ENCODE measurements at regions not wholly inside any gene's neighbourhood (a gene's known extent, or its start where the extent isn't known, plus 50 kb on each side); places are given as distances from the start of the nearest gene placed in this dataset.
"Not testable (repeated sequence)": the region's sequence is repeated elsewhere in the genome, so short reads cannot be mapped to it uniquely, and the experiment has no call there.

DNA sequence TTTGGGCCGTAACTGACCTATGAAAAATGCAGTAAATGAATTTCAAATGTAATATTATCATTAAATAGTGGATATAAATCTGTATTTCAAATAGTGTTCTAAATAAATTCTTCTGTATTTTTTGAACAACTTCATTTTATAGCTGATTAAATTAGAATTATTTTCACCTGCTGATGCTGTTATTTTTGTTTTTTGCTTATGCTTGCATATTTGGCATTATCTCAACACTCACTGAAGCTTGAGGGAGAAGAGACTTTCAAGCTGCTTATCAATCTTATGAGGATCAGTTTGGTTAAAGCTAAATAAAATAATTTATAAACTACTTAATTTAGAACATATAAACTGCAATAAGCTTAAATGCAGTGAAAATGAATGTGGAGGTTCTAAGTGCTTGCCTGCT lies 251.3 kb upstream of the PCDH9 start:
- DNase-seq, result no peak

DNA sequence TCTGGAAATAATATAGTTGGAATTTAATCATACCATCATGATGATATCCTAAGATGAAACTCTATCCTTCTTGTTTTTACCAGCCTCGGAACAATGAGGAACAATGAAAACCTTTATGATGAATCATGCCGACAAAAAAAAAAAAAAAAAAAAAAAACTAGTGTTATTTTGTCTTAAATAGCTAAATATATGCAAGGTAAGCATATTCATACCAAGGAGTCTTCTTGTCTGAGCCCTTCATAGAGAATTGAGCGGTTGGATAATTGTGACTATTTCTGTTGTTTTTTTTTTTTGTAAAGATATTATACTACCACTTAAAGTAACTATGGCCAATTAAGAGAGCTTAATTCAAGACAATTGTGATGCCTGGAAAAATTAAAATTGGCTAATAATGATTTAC lies 244.0 kb upstream of the PCDH9 start:
- DNase-seq, result no peak

DNA sequence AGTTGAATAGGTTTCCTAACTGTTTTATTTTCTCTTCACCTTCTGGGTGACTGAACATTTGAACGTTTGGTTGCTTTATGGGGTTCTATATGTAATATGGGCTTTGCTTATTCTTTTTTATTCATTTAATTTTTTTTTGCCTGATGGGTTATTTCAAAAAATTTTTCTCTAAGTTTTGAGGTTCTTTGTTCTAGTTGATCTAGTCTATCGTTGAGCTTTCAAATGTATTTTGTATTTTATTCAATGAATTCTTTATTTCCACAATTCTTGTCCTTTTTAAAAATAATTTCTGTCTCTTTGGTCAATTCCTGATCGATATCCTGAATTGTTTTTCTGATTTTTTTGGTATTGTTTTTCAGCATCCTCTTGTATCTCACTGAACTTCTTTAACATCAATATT lies 239.5 kb upstream of the PCDH9 start:
- no peak for DNase-seq

DNA sequence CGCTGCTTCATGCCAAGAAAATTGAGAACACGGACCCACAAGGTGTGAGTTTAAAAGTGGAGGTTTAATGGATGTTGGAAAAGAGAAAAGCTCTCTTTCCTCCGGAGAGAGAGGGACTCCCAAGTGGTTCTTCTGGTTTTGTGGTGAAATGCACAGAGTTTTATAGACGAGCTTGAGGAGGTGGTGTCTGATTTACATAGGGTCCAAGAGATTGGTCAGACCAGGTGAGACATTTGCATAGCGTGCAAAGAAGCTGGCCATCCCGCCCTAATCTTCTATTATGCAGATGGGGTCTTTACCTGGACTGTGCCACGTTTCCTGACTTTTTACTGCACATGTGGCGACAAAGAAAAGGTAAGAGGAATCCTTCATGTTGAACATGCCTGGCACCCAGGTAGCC lies 236.4 kb upstream of the PCDH9 start:
- DNase-seq, result no peak

DNA sequence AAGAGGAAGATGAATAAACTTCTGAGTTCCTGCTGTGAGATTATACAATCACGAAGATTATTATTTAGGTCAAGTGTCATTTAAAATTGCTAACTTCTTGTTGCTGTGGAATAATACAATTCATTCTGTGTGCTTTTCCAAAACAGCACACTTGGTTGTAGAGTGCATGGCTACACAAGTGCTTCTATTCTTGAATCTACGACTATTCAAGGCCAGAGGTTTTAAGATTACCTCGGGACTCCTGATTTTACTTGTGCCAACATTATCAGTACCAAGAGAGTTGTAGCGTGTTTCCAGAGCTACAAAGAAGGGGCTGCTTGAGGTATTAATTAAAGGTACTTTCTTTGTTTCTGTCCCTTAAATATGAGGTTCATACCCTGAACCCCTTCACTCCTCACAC lies 234.0 kb upstream of the PCDH9 start:
- no peak for DNase-seq

DNA sequence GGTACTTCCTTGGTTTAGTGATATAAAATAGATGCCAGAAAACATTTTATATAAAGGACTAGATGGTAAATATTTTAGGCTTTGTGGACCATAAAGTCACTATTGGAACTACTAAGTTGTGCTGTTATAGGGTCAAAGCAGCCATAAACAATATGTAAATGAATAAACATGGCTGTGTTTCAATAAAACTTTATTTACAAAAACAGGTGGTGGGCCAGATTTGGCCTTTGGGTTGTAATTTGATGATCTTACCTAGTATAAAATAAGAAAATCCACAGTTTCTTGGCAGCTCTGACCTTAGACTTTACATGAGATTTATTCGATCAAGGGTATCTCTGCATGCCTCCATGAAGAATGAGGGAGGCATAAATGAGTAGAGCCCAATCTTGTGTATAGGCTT lies 232.0 kb upstream of the PCDH9 start:
- DNase-seq, result no peak

DNA sequence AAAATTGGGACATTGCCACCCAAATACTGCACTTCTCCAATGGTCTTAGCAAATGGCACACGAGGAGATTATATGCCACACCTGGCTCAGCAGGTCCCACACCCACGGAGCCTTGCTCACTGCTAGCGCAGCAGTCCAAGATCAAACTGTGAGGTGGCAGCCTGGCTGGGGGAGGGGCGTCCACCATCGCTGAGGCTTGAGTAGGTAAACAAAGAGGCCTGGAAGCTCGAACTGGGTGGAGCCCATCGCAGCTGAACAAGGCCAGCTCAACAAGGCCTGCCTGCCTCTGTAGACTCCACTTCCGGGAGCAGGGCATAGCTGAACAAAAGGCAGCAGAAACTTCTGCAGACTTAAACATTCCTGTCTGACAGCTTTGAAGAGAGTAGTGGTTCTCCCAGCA lies 222.4 kb upstream of the PCDH9 start:
- not testable (repeated sequence) for DNase-seq

DNA sequence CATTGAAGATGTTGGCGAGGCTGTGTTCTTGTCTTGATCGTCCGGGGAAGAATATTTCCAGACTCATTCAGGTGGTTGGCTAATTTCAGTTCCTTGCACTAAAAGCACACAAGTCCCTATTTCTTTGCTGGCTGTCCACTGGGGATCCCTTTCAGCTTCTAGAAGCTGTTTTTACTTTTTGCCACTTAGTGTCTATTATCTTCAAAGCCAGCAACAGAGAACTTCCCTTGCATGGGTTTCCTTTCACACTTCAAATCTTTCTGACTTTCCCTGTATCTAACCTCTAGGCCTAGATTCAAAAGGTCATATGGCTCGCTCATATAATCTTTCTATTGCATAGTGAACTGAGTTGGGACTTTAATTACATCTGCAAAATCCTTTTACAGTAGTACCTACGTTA lies 215.3 kb upstream of the PCDH9 start:
- no peak for DNase-seq

DNA sequence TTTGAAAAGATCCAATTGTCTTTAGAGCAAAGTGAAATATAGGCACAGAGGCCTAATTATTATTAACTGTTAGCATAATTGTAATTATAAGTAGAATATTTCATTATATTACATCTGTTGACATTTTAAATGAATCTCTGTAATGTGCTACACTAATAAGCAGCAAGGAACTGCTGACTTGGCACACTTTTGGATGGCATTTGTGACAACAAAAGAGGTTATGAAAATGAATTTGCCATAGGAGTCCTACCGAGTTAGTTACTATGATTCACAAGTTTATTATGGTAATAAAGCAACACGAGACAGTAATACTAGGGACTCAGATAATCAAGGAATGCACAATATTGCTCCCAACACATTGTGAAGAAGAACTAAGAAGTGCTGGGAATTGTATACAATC lies 213.8 kb upstream of the PCDH9 start:
- no peak for DNase-seq

DNA sequence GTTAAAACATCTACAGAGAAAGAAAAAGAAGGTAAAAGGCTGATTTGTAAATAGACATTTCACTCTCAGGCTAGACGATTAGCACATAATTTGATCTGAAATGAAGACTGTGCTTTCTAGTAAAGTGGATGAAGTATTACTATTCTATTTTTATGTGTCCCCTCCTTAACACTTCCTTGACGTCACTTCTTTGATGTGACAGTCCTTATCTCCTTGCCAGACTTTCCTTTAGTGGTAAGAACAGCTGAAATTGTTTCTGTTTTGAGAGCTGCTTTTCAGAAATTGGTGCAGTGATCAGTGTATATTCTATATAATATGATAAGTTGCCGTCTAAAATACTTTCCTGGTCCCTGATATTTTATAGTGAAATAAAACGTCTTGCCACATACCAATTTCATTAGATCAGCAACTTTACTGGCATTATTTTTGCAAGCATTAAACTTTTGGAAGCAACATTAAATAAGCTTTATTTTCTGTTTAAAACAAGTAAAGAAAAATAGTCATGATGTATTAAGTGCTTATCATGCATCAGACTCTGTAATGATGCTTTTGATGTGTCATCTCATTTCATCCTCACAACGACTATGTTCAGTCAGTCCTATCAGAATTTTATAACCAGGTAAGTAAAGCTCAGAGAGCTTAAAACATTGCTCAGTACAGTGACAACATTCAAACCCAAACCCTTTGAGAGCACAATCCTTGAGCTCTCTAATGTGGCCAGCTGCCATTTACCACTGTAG lies 210.3 kb upstream of the PCDH9 start:
- no peak for DNase-seq

DNA sequence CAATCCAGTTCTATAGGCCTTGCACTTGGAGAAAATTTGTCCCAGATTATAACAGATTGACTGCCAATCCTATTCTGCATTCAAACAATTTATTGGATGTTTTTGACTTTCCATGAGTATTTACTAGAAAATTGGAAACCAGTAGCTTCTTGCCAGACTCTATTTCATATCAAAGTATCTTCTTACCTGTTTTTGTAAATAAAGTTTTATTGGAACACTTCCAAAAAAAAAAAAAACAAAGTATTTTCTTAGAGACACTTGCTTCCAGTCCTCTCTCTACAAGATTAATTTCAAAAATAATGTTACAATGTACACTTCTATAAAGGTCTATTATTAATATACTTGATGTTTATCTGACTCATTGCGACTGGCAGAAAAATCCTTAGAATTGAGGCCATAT lies 209.2 kb upstream of the PCDH9 start:
- no peak for DNase-seq

DNA sequence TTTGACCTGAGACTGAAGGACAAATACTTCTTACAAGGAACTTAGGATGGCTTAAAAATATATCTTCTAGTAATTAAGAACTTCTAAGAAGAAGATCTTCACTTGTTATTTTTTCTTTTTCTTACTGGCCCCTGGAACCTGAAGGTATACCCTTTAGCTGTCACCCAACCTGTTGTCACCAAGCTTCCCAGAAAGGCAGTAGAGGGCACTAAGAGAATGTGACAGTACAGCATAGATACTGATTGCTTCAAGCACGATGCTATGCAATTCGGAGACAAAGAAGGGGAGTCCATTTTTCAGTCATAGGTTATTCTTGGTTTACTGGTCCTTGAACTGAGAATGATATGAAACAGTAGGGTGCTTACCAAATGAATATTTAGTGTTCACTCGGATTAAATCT lies 208.3 kb upstream of the PCDH9 start:
- DNase-seq, result no peak

DNA sequence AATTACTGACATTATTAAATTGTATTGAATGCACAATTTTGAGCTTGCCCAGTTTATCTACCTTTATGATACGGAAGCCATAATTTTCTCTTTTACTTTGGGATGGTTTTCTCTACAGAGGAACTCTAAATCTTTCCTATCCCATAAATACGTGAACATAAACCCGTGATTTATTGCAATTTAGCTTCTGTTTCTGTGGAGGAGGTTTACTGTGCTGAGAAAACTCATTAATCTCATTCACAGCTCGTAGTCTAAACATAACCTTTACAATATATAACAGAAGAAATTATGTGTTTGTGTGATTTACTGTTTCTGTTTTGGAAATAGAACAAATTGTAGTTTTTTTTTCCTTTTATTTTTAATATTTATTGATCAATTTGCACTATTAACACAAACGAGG lies 207.1 kb upstream of the PCDH9 start:
- no peak for DNase-seq

DNA sequence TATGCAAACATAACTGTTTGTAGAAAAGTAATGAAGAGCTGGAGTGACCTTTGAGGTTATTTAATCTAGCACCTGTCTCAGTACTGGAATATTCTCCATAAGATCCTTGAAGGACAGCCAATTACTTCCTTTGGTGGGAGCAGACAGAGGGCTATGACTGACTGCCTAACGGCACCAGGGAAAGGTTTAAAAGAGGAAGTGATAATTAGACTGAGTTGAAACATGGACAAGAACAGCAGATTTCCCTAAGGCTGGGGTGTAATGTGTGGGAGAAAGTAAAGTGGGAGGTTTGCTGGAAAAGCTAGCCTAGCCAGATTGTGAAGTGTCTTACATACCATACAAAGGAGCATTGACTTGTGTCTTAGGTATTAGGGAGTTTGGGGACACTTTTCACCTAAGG lies 191.3 kb upstream of the PCDH9 start:
- no peak for DNase-seq

DNA sequence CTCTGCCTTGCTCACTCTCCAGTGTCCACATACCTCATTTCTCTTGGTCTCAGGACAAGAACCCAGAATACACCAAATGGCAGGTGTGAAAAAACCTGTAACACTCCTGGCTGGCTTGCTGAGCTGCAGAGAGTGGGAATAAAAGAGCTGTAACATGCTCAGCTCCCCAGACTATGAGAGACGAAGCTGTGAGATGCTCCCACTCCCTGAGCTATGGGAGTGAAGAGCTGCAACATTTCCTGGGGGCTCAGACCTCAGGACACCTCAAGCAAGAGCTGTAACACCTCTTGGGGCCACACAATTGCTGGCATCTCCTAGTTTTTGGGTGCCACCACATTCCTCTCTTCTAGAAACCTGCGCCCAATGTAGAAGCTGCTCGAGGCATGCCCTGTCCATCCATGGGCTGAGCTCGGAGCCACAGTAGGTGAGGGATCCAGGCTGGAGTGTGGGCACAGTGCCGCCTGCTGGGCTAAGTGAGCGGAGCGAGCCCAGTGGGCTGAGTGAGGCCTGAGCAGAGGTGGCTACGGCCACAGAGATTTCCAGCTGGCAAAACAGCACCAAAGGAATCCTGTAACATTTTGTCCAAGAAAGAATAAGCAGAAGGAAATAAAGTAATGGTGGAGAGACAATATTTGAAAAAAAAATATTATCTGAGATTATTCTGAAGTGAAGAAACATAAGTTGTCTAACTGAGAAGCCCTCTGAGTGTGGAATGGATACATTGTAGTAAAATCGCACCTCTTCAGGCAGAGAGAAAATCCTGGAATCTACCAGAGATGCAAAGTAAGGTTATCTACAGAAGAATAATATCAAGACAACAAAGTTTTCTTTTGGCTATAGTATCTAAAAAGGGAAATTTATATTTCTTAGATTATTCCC lies 186.2 kb upstream of the PCDH9 start:
- DNase-seq, result no peak

DNA sequence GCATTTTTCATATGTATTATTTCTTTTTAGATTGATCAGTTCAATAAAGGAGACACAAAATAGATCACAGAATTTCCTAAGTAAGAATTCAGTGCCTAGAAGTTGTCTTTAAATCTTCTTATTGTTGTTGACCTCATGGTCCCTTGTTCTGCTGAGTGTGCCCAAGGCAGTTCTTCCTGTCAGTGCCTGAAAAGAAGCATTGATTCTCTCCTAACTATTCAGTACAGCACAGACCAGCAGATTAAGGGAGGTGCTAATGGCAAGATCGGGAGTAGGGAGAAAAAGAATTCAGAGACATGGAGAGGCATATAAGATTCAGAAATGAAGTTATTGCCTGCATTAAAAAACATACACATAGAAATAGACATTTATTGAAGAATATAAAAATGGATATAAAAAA lies 180.5 kb upstream of the PCDH9 start:
- no peak for DNase-seq

DNA sequence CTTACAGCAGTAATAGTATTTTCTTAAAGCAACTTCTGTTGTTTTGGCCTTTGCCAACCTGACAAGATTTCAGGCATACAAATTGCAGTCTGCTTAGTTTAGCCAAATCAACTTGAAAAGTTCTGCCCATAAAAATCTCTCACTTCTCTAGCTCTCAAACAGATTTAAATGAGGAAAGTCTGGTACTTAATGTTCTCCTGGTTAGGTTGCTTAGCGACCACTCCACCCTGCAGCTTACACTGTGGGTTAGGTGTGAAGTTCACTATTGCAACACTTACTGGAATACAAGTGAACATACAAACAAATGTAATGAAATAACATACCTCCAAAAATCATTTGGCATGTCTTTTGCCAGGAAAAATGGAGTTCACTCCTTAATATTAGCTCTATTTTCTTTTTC lies 178.7 kb upstream of the PCDH9 start:
- no peak for DNase-seq

DNA sequence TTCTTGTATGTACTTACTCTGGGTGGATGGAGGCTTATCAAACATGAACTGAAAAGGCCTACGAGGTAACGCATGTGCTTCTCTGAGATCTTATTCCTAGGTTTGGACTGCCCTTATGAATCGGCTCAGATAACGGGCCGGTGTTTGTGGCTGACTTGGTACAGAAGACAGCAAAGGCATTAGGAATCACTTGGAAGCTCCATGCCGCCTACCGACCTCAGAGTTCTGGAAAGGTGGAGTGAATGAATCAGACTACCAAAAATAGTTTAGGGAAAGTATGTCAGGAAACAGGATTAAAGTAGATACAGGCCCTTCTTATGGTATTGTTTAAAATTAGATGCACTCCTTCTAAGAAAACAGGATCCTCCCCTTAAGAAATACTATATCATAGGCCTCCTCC lies 172.4 kb upstream of the PCDH9 start:
- no peak for DNase-seq

DNA sequence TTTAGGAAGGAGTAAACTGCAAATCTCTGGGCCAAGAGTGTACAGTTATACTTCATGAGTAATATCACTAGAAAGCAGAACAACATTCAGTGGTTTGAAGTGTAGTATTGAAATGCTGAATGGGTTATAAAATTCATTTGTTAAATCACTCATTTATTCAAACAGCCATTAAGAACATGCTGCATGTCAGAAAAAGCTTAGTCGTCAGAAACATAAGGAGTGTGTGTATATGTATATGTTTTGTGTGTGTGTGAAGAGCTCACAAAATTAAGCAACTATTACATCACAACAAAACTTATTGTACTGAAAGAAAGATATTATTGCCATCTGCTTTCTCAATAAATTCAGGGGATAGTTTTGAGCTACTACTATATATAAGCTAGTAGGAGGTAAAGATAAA lies 165.4 kb upstream of the PCDH9 start:
- DNase-seq, result no peak

DNA sequence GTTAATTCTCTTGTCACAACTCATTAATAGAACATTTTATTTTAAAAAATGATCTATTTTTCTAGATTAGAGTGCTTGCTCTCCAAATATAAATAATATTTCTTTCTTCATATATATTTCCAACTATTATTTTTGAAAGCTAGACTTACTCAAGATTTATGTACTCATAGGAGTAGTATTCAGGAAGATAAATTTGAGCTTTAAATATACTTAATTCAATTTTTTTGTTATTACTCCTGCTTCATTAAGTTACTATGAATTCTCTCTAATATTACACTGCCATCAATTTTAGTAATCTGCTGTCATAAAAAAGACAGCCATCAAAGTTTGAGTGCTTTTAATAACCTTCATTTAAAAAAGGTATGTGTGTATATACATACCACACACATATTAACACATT lies 161.9 kb upstream of the PCDH9 start:
- no peak for DNase-seq

DNA sequence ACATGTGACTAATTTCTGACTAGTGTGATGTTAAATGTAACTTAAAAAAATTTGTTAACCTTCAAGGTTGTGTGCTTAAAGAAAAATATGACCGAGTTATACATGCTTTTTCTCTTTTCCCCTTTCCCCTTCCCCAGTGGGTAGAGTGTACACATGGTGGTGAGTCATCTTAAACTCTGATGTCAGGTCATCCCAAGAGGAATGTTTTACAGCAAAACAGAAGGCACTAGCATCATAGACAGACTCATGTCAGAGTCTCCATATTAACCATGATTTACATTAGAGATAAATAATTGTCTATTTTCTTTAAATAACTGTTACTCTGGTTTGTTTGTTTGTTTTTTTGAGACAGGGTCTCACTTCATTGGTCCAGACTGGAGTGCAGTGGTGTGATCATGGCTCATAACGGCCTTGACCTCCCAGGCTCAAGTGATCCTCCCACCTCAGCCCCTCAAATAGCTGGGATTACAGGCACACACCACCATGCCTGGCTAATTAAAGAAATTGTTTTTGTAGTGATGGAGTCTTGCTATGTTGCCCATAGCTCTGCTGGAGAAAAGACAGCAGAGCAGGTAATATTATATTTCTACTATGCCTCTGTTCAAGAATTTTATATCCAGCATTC lies 160.4 kb upstream of the PCDH9 start:
- DNase-seq, result no peak

DNA sequence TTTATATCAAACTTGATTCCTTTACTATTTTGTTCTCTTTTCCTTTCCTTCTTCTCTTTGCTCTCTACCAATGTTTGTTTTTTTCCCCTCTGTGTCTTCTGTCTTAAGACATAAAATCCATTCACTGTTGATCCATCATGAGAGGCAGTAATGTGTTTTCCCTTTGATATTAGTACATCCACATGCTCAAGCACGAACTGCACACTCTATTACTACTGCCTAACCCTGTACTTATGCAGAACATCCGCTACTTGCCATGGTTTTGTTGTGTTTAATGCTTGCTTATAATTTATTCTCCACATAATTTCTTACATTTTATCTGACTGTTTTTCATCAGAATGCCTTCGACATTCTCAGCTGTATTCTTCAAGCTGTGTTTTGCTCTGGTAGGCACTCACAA lies 159.0 kb upstream of the PCDH9 start:
- DNase-seq, result no peak

DNA sequence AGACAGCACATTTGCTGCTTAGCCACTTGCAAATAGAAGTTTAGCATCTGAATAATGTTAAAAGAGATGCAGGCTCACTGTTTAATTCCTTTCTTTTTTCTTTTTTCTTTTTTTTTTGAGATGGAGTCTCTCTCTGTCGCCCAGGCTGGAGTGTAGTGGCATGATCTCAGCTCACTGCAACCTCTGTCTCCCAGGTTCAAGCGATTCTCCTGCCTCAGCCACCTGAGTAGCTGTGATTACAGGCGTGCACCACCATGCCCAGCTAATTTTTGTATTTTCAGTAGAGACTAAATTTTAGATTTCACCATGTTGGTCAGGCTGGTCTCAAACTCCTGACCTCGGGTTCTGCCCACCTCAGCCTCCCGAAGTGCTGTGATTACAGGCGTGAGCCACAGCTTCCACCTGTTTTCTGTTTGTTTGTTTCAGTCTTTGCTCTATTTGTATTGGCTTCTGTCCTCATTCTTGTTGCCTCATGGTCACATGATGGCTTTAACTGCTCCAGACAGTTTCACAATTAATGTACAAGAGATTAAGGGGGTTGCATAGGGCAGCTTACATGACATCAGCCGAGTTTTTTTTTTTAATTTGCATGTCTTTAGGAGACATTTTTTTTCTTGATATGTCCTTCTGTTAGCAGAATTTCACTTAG lies 153.1 kb upstream of the PCDH9 start:
- not testable (repeated sequence) for DNase-seq

DNA sequence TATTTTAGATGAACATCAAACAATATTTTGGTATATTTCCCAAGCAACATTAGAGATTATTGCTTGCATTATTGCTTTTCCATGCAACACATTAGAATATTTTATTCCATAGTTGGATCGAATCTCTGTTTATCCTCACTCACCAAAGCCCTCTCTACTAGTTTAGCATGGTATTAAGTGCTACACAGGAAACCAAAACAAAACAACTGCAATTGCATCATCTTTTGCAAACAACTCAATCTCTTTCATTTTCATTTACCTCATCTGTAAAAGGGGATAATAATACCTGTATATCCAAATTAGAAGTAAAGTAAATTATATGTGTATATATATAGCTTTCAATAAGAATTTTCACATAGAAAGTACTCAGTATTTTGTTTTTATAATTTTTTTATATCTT lies 147.8 kb upstream of the PCDH9 start:
- DNase-seq, result no peak
